MG63 (cell line): ENCODE measurements at regions not wholly inside any gene's neighbourhood (a gene's known extent, or its start where the extent isn't known, plus 50 kb on each side); places are given as distances from the start of the nearest gene placed in this dataset.
A peak's percentile ranks its signal among the peaks of the same experiment; 100 is the strongest.
"Not testable (repeated sequence)": the region's sequence is repeated elsewhere in the genome, so short reads cannot be mapped to it uniquely, and the experiment has no call there.

ENCODE experiments used
- DNase-seq: peaks from one replicate; pipeline ENCODE4 v3.0.0-alpha.2; 2020
- H3K27me3 ChIP-seq: fragments of 250-450 bp; sonication (Bioruptor Pico); 2 replicates; pipeline ENCODE4 v1.5.1; 2020; ENCODE audit warnings: mild to moderate bottlenecking, moderate library complexity
- H3K36me3 ChIP-seq: fragments of 250-450 bp; sonication (Bioruptor Pico); 2 replicates; pipeline ENCODE4 v1.5.1; 2020; ENCODE audit warnings: mild to moderate bottlenecking, moderate library complexity
- H3K4me3 ChIP-seq: fragments of 250-450 bp; sonication (Bioruptor Pico); 2 replicates; pipeline ENCODE4 v1.5.1; 2020; ENCODE audit warnings: mild to moderate bottlenecking, moderate library complexity
- H3K9me3 ChIP-seq: fragments of 250-450 bp; sonication (Bioruptor Pico); 2 replicates; pipeline ENCODE4 v1.5.1; 2020; ENCODE audit warnings: mild to moderate bottlenecking, moderate library complexity

DNA sequence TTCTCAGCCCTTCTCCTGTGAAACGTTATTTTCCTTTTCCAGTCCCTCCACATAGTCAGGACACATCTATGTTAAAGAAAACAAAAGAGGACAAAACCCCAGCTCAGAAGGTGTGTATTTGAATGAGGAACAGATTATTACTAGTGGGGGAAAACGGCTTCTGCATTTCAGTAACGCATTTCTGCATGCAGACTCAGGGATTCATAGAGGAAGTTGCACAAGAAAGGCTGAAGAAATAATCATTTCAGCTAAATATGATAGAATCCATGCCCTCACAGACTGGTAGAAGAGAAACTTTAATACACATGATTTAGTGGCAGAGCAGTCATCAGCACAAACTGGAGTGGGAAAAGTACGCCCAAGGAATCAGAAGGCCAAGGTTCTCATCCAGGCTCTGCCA lies 270.8 kb upstream of the FGF13 start:
- Histone ChIP-seq H3K9me3 (no peaks in the 10 kb centered on the region), H3K36me3 (no peaks in the 10 kb centered on the region)
- no peak for DNase-seq

DNA sequence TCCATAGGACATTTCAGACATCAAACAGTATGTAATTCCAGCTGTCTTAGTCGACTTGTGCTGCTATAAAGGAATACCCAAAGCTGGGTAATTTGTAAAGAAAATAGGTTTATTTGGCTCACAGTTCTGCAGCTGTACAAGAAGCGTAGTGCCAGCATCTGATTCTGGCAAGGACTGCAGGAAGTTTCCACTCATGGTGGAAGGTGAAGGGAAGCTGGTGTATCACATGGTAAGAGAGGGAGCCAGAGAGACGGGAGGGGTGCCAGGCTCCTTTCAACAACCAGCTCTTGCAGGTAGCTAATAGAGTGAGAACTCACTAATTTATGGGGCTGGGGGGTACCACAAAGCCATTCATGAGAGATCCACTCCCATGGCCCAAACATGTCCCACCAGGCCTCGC lies 253.0 kb upstream of the FGF13 start:
- Histone ChIP-seq H3K9me3 (no peaks in the 10 kb centered on the region), H3K36me3 (no peaks in the 10 kb centered on the region), H3K27me3 (no peaks in the 10 kb centered on the region), H3K4me3 (no peak overlapping the region)
- no peak for DNase-seq

More for the DNA sequence above, 270.8 kb upstream of the FGF13 start:
- Histone ChIP-seq H3K27me3 (no peaks in the 10 kb centered on the region), H3K4me3 (no peak overlapping the region)

DNA sequence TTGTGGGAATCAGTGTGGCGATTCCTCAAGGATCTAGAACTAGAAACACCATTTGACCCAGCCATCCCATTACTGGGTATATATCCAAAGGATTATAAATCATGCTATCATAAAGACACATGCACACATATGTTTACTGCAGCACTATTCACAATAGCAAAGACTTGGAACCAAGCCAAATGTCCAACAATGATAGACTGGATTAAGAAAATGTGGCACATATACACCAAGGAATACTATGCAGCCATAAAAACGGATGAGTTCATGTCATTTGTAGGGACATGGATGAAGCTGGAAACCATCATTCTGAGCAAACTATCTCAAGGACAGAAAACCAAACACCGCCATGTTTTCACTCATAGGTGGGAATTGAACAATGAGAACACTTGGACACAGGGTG lies 250.9 kb upstream of the FGF13 start:
- H3K36me3 ChIP-seq, DNase-seq, H3K27me3 ChIP-seq, H3K4me3 ChIP-seq, H3K9me3 ChIP-seq: not testable (repeated sequence)

DNA sequence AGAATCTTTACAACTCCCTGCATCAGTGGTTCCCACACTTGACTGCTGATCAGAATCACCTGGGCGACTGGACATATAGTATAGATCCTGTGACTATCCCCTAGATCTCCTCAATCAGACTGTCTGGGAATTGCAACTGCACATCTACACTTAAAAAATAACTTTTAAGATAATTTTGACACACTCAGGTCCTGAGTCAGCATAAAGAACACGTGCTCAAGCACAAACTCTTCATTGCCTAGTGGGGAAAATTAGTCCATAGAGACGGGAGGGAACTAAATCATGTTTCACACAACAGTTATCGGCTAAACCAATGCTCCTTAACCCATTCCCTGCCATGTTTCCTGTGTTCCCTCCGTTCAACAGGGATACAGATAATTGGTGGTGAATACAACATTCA lies 243.5 kb upstream of the FGF13 start:
- Histone ChIP-seq H3K27me3 (no peaks in the 10 kb centered on the region), H3K4me3 (no peak overlapping the region), H3K9me3 (no peaks in the 10 kb centered on the region), H3K36me3 (no peaks in the 10 kb centered on the region)
- DNase-seq: no peak

DNA sequence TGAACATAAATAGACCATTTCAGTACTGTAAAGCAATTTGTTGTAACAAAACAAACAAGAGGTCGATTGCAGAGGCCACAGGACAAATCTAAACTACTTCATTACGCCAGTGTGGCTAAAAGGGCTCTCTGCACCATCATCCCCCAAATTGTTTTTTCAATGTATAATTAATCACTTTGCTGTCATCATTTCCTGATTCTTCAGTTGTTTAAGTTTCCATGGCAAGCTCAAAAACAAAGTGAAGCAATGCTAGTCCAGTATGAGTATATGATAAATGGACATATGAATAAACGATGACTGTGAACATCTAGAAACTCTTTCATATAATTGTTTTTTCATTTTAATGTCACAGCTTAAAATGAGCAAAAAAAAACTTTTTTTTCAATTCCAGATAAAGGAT lies 235.4 kb upstream of the FGF13 start:
- Histone ChIP-seq H3K9me3 (no peaks in the 10 kb centered on the region), H3K36me3 (no peaks in the 10 kb centered on the region), H3K4me3 (no peak overlapping the region), H3K27me3 (no peaks in the 10 kb centered on the region)
- no peak for DNase-seq

DNA sequence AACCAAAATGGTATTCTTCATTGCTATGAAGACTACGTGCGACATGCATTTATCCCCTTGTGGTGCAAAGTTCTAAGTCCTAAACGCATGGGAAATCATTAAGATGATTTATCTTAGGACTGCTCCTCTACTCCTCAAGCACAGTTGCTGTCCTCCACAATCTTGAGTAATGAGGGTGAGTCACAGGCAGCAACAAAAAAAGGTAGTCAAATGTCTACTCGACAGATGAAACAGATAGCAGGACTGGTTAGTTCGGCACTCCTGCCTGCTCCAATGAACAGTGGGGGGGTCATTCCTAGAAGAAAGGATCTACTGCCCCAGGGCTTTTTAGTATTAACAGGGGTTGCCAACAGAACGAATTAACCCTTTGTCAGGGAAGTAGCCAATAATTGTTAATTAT lies 233.7 kb upstream of the FGF13 start:
- Histone ChIP-seq H3K27me3 (no peaks in the 10 kb centered on the region), H3K9me3 (no peaks in the 10 kb centered on the region), H3K36me3 (no peaks in the 10 kb centered on the region), H3K4me3 (no peak overlapping the region)
- no peak for DNase-seq

DNA sequence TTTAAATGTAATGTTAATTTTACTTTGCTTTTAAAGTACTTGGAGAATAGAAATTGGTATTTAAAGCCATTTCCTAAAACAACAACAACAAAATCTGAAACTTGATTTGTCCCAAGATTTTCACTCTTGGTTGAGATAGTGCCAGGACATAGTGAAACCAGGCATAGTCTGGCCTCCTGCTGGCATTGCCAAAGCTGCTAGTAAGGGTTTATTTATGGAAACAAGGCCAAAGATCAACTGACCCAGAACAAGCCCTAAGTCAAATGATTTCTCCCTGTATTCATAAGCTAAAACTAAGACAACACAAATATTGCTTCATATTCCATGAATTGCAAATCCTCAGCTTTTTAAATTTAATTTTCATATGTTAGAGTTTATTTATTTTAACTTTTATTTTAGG lies 227.5 kb upstream of the FGF13 start:
- no peak for DNase-seq
- no peak overlapping the region for H3K4me3 ChIP-seq
- no peaks in the 10 kb centered on the region for H3K27me3 ChIP-seq
- no peaks in the 10 kb centered on the region for H3K36me3 ChIP-seq
- H3K9me3 ChIP-seq: no peaks in the 10 kb centered on the region

DNA sequence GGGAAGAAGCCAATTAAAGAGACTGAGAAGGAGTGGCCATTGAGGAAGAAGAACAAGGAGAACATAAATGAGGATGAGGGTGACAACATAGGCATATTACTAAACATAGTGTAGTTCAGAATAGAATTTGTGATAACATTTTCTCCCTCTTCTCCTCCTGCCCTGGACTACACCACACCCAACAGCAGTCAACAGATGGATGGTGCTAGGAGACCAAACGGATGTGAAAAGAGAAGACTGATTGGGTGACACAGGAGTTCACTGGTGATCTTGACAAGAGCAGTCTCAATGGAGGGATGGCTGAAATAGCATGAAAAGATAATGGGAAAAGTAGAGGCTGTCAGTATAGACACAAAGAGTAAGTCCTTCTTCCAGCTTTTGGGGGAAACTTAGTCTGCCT lies 226.5 kb upstream of the FGF13 start:
- Histone ChIP-seq H3K27me3 (no peaks in the 10 kb centered on the region), H3K36me3 (no peaks in the 10 kb centered on the region), H3K4me3 (no peak overlapping the region), H3K9me3 (no peaks in the 10 kb centered on the region)
- DNase-seq: no peak

DNA sequence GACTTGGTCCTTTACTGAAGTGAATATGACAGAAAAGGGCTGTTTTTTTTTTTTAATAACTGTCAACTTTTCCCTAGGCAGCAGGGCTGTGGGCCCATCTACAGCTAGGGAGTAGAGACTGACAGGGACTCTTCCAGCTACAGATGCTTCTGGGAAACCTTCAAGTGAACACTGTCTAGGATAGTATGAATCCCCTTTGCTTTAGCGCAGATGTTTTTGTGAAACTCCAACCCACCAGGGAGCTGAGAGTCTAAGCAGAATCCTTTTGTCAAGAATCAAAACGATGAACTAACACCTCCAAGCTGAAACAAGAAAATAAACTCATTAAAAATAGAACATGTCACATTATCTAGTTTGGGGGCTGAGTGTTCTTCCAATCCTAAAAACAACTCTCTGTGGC lies 219.7 kb upstream of the FGF13 start:
- Histone ChIP-seq H3K9me3 (no peaks in the 10 kb centered on the region), H3K36me3 (no peaks in the 10 kb centered on the region), H3K27me3 (no peaks in the 10 kb centered on the region), H3K4me3 (no peak overlapping the region)
- DNase-seq: no peak

DNA sequence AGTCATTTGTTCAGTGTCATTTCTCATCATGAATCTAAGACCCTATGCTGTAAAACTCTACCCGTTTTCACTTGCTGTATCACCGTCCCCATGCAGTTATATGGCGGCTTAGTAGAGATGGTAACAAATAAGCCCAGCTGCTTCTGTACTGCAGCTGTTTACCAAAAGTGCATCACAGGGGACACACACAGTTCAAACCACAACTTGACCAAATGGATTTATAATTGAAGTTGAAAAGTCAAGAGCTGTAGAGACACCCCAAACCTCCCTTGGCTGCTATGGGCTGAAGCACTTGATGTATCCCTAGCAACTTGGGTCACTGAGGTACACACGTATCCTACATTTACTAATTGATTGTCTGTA lies 219.0 kb upstream of the FGF13 start:
- Histone ChIP-seq H3K4me3 (no peak overlapping the region), H3K9me3 (no peaks in the 10 kb centered on the region), H3K36me3 (no peaks in the 10 kb centered on the region), H3K27me3 (no peaks in the 10 kb centered on the region)
- DNase-seq: no peak

DNA sequence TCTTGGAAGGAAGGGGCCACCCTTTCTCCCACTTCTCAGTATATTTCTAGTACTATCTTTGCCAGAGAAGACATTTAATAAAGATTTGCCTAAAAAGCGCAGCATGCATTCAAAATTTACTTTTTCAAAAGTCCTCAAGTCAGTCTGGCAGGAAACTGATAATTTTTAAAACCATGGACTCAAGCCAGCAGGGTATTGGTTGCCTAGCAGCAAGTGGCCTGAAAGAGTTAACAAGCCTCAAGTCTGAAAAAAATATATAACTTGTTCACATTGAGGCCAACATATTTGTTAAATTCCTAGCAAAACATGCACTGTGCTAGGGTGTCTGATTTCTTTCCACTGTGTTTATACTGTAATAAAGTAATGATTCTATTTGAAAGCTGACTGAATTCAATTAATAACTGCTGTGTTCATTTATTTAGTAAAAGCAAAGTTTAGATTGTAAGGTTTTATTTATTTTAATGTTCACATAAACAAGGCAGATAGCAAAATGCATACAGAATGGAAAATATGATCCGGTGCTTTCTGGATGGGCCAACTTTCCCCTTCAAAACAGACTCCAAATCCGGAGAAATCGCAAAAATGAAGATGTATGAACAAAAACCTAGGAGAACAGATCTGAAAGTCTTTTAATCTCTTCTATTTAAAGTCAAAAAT lies 218.5 kb upstream of the FGF13 start:
- Histone ChIP-seq H3K27me3 (no peaks in the 10 kb centered on the region), H3K36me3 (no peaks in the 10 kb centered on the region), H3K4me3 (no peak overlapping the region), H3K9me3 (no peaks in the 10 kb centered on the region)
- DNase-seq: no peak

DNA sequence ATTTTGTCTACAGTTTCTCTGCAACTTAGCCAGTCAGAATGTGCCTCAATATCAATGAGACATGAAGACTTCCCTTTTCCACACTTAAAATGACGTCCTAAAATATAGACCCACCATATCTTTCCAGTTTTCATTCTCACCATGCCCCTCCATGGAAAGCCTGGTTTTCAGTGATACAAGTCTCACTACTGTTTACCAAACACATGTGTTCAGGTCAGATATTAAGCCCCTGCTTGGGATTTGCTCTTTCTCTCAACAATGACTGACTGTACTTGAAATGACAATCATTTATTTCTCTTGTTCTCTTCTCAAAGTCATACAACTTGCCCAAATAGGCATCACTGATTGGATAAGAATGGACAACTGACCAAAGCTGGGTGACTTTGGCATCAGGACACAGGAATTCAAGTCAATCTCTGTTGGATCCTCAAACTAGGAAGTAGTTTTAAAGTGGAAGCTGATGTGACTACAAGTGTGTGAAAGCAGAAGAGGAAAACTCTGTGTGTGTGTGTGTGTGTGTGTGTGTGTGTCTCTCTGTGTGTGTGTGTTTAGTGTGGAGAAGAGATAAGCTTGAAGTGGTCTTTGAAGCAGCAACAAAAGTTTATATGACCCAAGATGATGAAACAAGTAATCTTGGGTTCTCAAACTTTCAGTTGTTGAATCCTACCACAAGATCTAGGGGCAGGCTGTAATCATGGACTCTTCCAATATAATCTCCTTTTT lies 217.4 kb upstream of the FGF13 start:
- DNase-seq: no peak
- no peaks in the 10 kb centered on the region for H3K27me3 ChIP-seq
- no peaks in the 10 kb centered on the region for H3K36me3 ChIP-seq
- H3K4me3 ChIP-seq: no peak overlapping the region
- H3K9me3 ChIP-seq: no peaks in the 10 kb centered on the region

DNA sequence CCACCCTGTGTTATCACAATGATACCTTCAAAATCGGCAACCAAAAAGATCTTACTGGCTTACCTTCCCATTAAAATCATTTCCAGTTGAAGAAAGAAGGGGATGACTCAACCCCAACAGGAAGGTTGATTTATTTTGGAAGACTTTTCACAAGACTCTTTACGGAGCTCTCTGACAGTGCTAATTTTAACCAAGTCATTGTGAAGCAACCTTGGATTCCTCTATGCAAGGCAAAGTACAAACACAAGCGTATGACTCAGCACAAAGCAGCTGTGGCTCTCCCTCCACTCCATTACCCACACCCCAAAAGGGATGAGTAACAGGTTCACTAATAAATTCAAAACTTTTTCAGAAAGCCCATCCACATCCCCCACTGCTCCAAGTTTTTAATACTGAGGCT lies 213.8 kb upstream of the FGF13 start:
- DNase-seq: peak; percentile 68
- Histone ChIP-seq H3K27me3 (no peaks in the 10 kb centered on the region), H3K36me3 (no peaks in the 10 kb centered on the region), H3K9me3 (no peaks in the 10 kb centered on the region), H3K4me3 (no peak overlapping the region)

DNA sequence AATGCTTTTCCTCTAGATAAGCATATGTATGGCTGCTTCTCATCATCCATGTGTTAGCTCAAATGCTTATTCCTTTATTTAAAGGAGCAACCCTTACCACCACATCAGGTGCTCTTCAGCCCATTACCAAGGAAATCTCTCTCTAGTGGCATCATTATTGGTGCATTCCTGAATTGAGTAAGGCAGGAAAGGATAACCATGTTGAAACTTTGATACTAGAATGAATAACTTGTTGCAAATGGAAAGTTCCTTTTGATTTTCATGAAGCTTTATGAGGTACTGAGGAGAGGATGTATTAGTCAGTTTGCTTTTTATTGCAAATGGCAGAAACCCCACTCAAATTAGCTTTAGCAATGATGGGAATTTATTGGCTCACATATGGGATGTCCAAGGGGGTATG lies 212.3 kb upstream of the FGF13 start:
- Histone ChIP-seq H3K9me3 (no peaks in the 10 kb centered on the region), H3K4me3 (no peak overlapping the region), H3K36me3 (no peaks in the 10 kb centered on the region), H3K27me3 (no peaks in the 10 kb centered on the region)
- DNase-seq: no peak

DNA sequence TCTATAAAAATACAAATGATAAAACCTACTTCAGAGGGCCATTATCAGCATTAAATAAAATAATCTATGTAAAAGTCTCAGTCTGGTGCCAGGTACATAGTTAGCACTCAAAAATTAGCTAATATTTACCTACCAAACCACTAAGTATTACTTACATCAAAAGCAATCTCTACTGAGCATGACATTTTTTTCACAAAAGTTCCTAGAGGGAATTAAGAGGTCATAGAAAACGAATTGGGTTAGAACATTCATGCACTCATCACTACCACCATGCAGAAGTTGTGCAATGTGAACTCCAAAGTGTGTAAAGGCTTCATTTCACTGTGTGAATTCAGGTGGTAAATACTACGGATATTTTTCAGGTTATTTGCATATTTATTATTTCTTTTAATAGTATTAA lies 209.5 kb upstream of the FGF13 start:
- Histone ChIP-seq H3K4me3 (no peak overlapping the region), H3K36me3 (no peaks in the 10 kb centered on the region), H3K27me3 (no peaks in the 10 kb centered on the region), H3K9me3 (no peaks in the 10 kb centered on the region)
- no peak for DNase-seq

DNA sequence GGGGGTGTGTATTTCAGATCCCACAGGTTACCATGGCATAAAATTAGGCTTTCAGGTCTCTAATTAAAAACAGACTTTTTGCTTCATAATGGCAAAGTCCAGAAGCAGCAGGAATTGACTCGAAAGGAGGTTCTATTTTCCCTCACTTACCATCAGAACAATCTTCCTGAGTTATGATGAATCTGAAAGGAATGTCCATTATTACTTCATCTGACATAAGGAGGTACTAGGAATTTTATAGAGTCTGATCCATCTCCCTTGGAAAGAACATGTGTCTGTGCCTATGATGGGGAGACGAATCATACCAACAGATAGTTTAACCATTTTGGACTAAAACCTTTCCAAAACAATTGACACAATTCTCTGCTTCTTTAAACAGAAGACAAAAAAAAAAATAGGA lies 206.3 kb upstream of the FGF13 start:
- DNase-seq: no peak
- Histone ChIP-seq H3K36me3 (no peaks in the 10 kb centered on the region), H3K27me3 (no peaks in the 10 kb centered on the region), H3K9me3 (no peaks in the 10 kb centered on the region), H3K4me3 (no peak overlapping the region)

DNA sequence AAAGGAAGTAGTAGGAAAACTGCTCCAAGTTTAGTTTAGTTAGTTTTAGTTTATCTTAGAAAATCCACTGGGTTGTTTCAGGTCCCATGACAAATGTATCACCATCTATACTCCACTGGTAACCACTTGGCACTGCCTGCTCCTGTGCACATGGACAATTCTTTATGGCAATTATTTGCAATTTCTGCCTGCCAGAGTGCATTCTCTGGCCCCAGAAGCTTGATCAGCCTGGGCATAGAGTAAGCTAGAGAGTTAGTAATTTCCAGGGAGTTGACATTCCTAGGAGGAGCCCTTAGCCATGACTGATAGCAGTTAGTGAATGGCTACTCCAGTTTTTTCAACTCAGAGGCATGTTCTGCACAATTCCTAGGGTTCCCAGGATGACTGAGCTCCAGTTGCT lies 203.2 kb upstream of the FGF13 start:
- H3K9me3 ChIP-seq: no peaks in the 10 kb centered on the region
- DNase-seq: peak; percentile 55
- H3K4me3 ChIP-seq: no peak overlapping the region
- H3K36me3 ChIP-seq: no peaks in the 10 kb centered on the region
- H3K27me3 ChIP-seq: no peaks in the 10 kb centered on the region

DNA sequence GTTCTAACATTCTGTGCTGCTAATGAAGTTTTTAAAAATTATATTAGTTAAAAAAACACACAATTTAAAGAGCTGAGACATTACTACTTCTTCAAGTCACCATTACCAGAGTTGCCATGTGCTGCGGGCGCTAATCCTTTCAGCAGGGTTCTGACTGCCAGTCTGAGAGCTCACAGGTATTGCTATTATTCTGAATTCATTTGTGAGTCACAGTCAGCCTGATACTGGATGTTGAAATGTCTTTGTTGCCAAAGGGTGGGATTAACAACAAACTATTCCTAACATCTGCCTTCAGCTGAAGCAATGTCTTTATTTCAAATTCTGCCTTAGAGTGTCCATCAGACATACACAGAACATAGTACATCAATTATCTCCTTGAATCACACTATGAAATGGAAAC lies 197.1 kb upstream of the FGF13 start:
- Histone ChIP-seq H3K27me3 (no peaks in the 10 kb centered on the region), H3K4me3 (no peak overlapping the region)
- no peak for DNase-seq

More for the DNA sequence above, 197.1 kb upstream of the FGF13 start:
- H3K36me3 ChIP-seq: no peaks in the 10 kb centered on the region
- no peaks in the 10 kb centered on the region for H3K9me3 ChIP-seq
